ENCODE measurements at regions not wholly inside any gene's neighbourhood (a gene's known extent, or its start where the extent isn't known, plus 50 kb on each side); places are given as distances from the start of the nearest gene placed in this dataset.
"Not testable (repeated sequence)": the region's sequence is repeated elsewhere in the genome, so short reads cannot be mapped to it uniquely, and the experiment has no call there.

DNA sequence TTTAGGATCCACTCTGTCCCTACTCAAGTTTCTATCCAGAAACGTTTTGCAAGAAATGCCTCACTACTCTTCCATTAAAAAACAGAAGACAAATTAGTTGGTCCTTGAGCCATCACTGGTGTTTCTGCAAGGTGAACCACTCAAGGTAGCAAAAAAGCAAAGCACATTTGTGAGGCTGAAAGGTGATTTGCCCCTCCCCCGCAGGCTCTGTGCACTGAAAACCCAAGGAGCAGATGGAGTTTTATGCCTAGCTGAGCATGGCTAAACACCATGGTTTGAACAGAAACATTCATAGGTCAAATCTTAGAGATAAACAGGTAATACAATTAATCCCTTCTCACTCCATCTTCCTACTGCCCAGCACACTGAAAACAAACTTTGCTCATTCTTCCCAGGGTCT, 538.2 kb upstream of the CDH5 start:
- H3K4me3 ChIP-seq (ENCODE audit: low read depth, low read length) = no peak overlapping the region

DNA sequence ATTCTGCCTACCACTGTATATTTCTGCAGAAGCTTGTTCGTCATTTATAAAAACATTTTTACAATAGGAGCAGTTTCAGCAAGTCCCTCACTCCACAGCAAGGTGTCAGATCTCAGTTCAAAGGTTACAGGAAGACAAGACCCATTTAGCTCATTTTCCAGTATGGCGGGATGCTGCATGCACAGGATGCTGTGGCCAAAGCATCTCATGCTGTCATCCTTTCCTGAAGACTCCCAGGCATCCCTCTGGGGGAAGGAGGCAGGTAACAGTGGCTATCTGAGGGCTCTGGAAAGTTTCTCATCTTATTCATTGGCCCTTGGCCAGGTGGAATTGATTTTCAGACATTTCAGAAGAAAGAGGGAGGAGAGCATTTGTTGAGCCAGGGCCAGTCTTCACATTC, 539.3 kb upstream of the CDH5 start:
- H3K4me3 ChIP-seq (ENCODE audit: low read depth, low read length) = no peak overlapping the region

DNA sequence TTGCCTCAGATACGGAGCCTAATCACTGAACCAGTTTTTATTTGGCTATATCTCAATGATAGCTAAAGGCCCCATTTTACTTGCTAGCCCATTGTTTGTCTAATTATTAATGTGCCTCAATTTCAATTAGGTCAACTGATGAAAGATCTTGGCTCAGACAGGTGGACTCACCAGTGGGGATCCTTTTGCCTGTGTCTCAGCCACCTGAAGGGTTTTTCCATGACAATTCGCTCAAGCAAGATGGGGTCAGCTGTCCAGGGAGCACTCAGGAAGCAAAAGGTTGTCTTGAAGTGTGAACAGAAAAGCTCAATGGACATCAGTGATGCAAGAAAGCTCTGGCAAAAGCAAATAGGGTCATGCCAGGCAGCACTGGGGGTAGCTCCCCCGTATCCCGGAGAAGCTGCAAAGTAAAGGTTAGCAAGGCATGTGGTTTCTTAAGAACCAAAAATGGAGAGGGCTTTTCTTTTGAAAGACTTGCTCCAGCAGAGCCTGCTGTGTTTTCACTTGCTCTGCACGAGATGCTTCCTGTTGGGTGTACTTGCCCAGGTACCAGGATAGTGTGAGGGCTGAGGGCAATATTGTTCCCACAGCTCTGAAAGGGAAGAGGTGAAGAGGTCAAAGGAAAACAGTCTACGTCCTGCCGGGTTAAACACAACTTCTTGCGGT, 541.2 kb upstream of the CDH5 start:
- H3K4me3 ChIP-seq (ENCODE audit: low read depth, low read length) = no peak overlapping the region

DNA sequence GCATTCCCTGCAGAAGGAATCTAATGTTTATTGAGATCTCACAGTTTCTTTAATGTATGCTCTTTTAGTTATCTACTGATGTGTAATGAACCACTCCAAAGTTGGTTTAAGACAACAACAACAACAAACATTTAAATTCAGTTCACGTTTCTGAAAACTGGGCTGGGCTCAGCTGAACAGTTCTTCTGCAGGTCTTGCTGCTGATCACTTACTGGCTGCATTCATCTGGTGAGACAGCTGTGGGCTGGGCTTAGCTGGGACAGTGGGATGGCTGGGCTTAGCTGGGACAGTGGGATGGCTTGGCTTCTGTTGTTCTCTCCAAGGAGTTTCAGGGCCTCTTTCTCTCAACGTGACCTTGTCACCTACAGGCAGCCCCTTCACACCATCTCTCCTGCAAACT, 544.3 kb upstream of the CDH5 start:
- H3K4me3 ChIP-seq (ENCODE audit: low read depth, low read length) = no peak overlapping the region

- no peak overlapping the region for H3K4me3 ChIP-seq (ENCODE audit: low read depth, low read length)
Measured at GRCh38 chr16:65819136-65819898, 547.2 kb upstream of the CDH5 start.

DNA sequence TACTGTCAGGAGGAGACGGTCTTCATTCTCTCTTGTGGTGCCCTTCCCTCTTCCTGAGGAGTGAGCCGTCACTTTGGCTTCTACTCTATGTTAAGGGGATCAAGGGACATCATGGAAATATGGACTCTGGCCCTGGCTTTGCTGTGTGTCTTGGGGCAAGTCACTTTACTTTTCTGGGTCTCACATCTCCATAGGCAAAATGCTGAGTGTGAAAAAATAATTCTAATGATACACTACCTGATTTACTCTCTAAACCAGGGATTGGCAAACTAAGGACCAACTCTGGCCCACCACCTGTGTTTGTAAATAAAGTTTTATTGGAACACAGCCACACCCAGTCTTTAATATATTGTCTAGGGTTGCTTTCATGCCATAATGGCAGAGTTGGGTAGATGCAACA, 548.7 kb upstream of the CDH5 start:
- H3K4me3 ChIP-seq (ENCODE audit: low read depth, low read length) = no peak overlapping the region

DNA sequence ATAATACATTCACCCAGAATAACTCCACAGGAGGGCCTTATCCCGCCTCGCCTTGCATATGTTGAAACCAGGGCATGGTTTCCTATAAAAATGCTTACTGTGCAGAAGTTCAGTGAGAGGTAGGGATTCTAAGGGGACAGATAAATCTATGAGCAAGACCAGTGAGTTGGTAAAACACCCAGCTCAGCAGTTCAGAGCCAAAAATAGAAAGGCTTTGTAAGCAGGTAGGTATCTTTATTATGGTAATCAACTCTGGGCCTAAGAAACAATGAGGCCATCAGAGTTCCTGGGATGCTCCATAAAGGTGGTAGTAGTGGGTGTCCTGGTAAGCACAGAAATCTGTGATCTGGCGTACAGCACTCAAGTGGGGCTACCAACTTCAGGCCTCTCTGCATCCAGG, 549.4 kb upstream of the CDH5 start:
- H3K4me3 ChIP-seq (ENCODE audit: low read depth, low read length) = no peak overlapping the region

GRCh38 chr16:65816556-65816955, 549.9 kb upstream of the CDH5 start:
- H3K4me3 ChIP-seq (ENCODE audit: low read depth, low read length) = no peak overlapping the region

GRCh38 chr16:65815707-65816106, 550.8 kb upstream of the CDH5 start:
- no peak overlapping the region for H3K4me3 ChIP-seq (ENCODE audit: low read depth, low read length)

DNA sequence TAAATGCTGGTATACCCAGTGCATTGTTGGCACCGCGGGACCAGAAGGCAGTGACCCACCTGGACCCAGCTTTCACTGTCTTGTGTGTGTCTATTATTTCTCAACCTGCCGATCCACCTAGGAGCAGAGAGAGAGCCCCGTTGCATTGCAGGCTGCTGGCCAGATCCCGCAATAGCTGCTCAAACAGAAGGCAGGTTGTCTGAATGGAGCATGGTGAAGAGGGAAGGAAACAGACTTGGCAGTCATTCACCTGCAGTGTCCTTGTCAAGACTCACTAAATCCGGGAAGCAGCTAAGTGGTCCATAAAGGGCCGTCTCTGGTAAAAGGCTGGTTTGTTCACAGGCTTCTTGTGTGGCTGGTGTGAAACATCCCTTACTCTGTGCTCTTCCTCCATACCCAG, 552.6 kb upstream of the CDH5 start:
- H3K4me3 ChIP-seq (ENCODE audit: low read depth, low read length) = not testable (repeated sequence)

GRCh38 chr16:65809627-65810026, 556.9 kb upstream of the CDH5 start:
- no peak overlapping the region for H3K4me3 ChIP-seq (ENCODE audit: low read depth, low read length)

DNA sequence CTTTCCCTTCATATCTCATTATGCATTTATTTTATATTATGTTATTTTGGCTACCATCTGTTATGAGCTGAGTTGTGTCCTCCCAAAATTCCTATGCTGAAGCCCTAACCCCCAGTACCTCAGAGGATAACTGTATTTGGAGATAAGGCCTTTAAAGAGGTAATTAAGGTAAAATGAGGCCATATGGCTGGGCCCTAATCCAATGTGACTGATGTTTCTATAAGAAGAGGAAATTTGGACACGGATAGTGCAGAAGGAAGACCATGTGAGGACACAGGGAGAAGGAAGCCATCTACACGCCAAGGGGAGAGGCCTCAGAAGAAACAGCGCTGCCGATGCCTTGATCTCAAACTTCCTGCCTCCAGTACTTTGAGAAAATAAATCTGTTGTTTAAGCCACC, 557.7 kb upstream of the CDH5 start:
- H3K4me3 ChIP-seq (ENCODE audit: low read depth, low read length) = no peak overlapping the region

DNA sequence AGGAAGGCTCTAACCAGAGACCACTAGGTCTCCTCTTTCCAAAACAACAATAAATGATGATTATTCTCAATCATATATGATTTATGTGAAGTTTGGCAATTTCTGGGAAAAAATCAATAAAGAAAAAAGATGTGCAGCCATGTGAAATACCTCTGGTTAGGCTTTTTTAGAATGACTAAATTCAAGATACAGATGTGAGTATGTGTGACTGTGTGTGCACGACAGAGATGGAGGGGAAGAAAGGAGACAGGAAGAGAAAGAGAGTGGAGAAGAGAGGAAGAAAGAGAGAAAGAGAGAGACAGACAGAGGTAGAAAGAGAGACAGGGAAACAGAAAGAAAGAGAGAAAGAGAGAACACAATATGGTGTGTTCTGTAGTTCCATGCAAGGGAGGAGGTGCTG, 558.6 kb upstream of the CDH5 start:
- H3K4me3 ChIP-seq (ENCODE audit: low read depth, low read length) = no peak overlapping the region

DNA sequence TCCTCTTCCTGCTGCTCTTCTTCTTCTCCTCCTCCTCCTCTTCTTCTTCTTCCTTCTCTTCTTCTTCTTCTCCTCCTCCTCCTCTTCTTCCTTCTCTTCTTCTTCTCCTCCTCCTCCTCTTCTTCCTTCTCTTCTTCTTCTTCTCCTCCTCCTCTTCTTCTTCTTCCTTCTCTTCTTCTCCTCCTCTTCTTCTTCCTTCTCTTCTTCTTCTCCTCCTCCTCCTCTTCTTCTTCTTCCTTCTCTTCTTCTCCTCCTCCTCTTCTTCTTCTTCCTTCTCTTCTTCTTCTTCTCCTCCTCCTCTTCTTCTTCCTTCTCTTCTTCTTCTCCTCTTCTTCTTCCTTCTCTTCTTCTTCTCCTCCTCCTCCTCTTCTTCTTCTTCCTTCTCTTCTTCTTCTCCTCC, 560.8 kb upstream of the CDH5 start:
- H3K4me3 ChIP-seq (ENCODE audit: low read depth, low read length) = not testable (repeated sequence)

DNA sequence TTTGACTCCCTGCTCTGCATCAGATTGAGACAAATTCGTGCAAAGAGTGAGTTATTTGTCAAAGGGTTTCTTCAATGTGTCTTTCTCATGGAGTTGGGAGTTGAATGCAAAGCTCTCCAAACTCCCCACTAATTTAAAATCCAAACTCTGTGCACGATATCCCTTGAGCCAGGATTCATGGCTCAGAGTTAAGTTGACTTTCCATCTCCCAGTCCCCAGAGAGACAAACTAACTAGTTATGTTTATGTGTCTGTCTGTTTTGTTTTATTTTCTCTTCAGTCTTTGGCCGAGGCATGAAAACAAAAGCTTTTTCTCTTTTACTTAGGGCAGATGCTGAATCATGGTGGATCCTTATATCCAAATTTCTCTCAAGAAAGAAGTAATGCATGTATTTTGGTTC, 570.0 kb upstream of the CDH5 start:
- no peak overlapping the region for H3K4me3 ChIP-seq (ENCODE audit: low read depth, low read length)

DNA sequence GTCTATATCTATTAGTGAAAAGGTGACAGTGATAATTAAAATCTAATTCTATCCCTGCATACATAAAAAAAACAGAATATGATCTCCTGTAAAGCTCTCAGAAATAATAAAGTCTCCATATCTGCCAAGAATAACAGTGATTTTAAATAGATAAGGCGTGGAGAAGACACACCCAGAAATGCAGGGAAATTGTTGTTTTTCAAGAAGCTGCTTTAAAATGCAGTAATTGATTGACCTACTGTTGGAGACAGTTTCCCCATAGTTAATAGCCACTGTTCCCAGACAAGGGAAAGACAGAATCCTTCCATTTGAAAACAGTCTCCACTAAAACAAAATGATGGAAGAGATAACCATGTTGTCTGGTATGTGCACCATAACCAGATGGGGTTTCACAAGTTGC, 571.5 kb upstream of the CDH5 start:
- no peak overlapping the region for H3K4me3 ChIP-seq (ENCODE audit: low read depth, low read length)

DNA sequence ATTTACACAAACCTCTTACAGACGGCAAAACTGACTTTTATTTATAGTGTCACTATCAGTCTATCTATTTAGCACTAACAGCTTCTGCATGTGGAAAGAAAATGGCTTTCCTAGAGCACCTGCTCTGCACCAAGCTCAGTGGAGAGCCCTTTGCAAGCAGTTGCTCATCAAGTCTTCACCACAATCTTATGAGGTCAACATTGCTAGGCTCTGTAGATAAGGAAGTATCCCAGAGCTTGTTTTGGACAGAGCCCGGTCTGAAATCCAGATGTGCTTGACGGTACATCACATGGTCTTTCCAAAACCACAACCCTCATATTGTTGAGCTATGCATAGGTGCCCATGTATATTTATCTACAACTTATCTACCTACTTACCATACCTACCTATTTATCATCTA, 572.7 kb upstream of the CDH5 start:
- no peak overlapping the region for H3K4me3 ChIP-seq (ENCODE audit: low read depth, low read length)

DNA sequence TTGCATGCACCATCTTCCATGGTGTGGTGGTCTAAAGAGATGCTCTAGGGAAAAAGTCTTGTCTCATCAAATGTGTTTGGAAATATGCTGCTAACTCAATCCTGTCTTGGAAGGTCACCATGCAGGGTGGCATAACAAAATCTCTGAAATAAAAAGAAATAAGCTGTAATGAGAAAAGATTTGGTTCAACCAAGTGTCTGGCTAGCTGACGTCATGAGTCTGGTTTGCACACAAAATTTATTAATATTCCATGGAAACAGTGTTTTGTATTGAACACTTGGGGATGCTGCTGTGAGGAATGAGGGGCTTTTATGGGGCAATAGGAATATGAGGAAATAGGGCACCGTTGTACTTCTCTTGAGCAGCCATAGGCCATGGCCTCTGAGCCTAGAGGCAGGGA, 575.7 kb upstream of the CDH5 start:
- H3K4me3 ChIP-seq (ENCODE audit: low read depth, low read length) = no peak overlapping the region

DNA sequence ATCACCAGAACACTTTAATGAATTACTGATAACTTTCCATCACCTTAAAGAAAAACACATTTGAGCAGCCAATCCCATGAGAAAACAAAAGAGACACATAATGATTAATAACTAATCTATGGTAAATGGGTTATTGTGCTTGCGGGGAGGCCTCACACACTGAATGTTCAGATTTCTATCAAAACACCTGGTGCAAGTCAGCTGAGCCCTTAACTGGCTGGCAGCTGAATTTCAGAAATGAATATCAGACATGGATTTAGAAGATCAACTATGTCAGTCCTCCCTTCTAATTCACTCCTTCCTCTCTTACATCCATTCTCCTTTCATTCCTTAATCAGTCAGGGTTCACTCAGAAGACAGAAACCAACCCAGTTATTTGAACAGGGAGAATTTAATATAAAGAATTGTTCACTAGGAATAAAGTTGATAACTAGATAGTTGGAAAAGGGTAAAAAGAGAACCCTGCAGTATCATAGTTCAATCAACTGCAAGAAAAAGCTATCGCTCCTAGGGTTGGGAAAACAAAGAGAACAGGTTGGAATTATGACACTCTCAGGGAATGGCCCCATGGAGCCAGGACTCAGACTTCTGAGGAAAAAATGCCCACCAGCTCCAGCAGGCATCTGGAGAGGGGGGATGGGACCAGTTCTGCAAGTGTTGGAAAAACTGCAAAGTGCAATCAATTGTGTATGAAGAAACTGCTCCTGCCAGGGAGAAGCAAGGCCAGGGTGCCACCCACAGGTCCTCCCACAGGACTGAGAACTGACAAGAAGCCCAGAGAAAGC, 577.1 kb upstream of the CDH5 start:
- no peak overlapping the region for H3K4me3 ChIP-seq (ENCODE audit: low read depth, low read length)

- no peak overlapping the region for H3K4me3 ChIP-seq (ENCODE audit: low read depth, low read length)
Measured at GRCh38 chr16:65788434-65789140, 577.9 kb upstream of the CDH5 start.

- H3K4me3 ChIP-seq (ENCODE audit: low read depth, low read length) = no peak overlapping the region
Measured at GRCh38 chr16:65787921-65788320, 578.6 kb upstream of the CDH5 start.
